ENCODE measurements at regions not wholly inside any gene's neighbourhood (a gene's known extent, or its start where the extent isn't known, plus 50 kb on each side); places are given as distances from the start of the nearest gene placed in this dataset.

DNA sequence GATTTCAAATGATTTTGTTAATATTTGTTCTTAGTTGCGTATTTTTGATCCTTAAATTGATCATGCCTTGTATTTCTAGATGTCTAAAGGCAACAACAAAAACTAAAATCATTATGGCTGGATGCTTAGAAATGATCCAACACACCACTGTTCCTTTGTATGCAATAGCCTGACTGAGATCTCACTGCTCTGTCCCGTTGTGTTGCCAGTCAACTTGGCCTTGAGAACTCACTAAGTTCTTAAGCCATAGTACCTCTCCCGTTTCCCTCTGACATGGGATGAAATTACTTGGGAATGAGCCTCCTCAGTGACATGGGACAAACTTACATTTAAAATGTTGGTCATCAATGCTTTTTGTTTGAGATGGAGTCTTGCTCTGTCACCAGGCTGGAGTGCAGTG, 222.0 kb upstream of the HS6ST1 start:
- H3K27ac ChIP-seq, result no peak overlapping the region
- DNase-seq (ENCODE audit: low spot score), result no peak
- no peak for TF ChIP-seq CTCF (IDR thresholded peaks at IDR 0.05)
- no peak overlapping the region for H3K4me3 ChIP-seq

- no peak overlapping the region for H3K4me3 ChIP-seq
- no peak for TF ChIP-seq CTCF (IDR thresholded peaks at IDR 0.05)
Measured at GRCh38 chr2:128541448-128541847, 222.8 kb upstream of the HS6ST1 start.

DNA sequence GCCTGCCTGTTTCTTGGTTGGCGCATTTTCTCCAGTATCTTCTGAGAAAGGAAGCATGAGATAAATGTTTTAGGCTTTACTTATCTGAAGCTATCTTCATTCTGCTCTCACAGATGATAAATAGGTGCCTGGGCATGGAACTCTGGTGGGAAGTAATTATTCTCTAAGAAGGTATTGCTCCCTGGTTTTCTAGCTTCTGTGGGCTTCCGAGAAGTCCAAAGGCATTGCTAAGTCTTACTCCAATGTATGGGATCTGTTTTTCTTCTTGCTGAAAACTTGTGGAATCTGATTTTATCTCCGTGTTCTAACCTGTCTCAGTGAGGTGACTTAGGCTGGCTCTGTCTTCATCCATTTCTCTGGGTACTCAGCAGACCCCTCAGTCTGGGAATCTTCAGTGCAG, 224.4 kb upstream of the HS6ST1 start:
- no peak for DNase-seq (ENCODE audit: low spot score)
- Histone ChIP-seq H3K27ac (no peak overlapping the region), H3K4me3 (no peak overlapping the region)
- no peak for TF ChIP-seq CTCF (IDR thresholded peaks at IDR 0.05)

More at GRCh38 chr2:128541448-128541847, 222.8 kb upstream of the HS6ST1 start:
- H3K27ac ChIP-seq, result no peak overlapping the region
- DNase-seq (ENCODE audit: low spot score), result no peak

GRCh38 chr2:128543646-128544045, 225.0 kb upstream of the HS6ST1 start:
- DNase-seq (ENCODE audit: low spot score), result no peak
- no peak overlapping the region for H3K27ac ChIP-seq

GRCh38 chr2:128544321-128545037, 225.8 kb upstream of the HS6ST1 start:
- DNase-seq (ENCODE audit: low spot score), result no peak
- Histone ChIP-seq H3K27ac (no peak overlapping the region), H3K4me3 (no peak overlapping the region)
- no peak for TF ChIP-seq CTCF (IDR thresholded peaks at IDR 0.05)

More at GRCh38 chr2:128543646-128544045, 225.0 kb upstream of the HS6ST1 start:
- no peak for TF ChIP-seq CTCF (IDR thresholded peaks at IDR 0.05)
- H3K4me3 ChIP-seq, result no peak overlapping the region

- DNase-seq (ENCODE audit: low spot score), result no peak
- Histone ChIP-seq H3K27ac (no peak overlapping the region), H3K4me3 (no peak overlapping the region)
- TF ChIP-seq CTCF (IDR thresholded peaks at IDR 0.05), result no peak
Measured at GRCh38 chr2:128545085-128545484, 226.4 kb upstream of the HS6ST1 start.

- Histone ChIP-seq H3K27ac (no peak overlapping the region), H3K4me3 (no peak overlapping the region)
- no peak for TF ChIP-seq CTCF (IDR thresholded peaks at IDR 0.05)
- DNase-seq (ENCODE audit: low spot score), result no peak
Measured at GRCh38 chr2:128545829-128546228, 227.2 kb upstream of the HS6ST1 start.

Measured in coronary artery (tissue), 2 donors.